ENCODE measurements at regions not wholly inside any gene's neighbourhood (a gene's known extent, or its start where the extent isn't known, plus 50 kb on each side); places are given as distances from the start of the nearest gene placed in this dataset.
"Not testable (repeated sequence)": the region's sequence is repeated elsewhere in the genome, so short reads cannot be mapped to it uniquely, and the experiment has no call there.

DNA sequence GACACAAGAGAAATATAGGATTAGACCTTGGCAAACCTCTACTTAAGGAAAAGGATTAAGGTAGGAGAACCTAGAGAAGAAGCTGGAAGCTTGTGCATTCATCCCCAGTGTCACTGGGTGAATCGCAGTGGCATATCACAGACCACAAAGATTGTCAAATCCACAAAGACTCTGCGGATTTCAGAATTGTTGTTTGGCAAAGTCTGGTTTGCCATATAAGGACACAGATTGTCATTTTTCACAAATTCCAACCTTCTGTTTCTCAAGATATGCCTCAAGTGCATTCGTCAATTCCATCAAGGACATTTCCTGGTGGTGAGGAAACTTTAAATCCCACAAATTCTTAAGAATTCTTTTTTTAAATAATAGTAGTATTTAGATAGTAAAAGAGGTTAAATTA, 395.1 kb upstream of the PAPPA start:
- DNase-seq, result no peak

GRCh38 chr9:115759426-115759825, 394.2 kb upstream of the PAPPA start:
- DNase-seq, result no peak

DNA sequence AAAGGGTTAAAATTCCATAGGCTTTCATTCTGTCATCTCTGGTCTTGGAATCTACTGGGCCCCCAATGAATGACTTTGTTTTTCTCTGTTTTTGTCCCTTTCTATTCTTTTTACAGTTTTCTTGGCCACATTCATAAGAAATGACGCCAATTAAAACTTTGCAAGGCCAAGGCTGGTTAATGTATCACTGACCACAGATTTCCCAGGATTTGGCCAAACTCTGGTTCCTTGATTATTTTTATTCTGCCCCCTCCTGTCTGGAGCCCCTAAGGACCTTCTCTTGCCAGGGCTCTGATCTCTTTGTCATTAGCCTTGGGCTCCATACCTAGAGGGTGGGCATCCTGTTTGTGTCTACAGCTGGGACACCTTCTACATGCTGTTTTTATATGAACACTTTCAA, 388.9 kb upstream of the PAPPA start:
- no peak for DNase-seq

DNA sequence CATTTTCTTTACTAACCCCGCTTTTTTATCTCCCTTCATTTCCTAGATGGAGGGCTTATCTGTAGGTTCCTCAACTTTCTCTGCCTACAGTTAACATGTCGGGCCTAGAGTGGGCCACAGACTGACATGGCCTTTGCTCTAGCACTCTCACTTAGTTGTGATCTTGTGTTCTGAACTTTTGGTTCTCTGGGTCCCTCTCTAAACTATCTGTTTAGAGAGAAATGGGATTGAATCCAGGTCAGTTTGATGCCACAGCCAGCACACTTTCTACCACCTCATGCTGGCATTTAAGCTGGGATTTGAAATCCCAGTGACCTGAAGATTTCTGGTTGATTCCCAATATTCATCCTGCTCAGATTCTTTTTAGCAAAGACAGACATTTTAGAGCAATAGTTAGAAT, 388.5 kb upstream of the PAPPA start:
- no peak for DNase-seq

DNA sequence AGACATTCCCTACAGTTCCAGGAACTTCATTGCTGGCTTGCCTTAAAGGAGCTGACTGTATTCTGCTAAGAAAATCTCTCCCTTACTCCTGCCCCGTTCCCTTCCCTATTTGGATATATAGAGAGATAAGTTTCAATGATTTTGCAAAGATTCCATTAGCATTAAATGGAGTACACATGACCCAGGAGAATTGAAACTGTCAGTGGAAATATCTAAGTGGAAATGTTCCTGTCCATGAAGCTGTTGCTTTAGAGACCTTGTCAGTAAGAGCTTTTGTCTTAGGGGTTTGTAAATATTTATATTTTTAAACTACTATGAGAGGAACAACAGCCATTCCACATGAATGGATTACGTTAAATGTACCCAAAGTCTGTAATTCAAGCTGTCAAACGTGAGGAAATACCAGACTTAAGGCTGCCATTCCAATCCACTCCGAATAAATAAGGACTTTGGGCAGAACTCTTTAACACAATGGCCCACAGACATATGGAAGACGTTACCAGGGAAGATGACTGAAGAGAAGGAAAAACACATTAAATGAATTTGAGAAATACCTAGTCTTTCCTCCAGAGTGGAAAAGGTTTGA, 387.1 kb upstream of the PAPPA start:
- no peak for DNase-seq

DNA sequence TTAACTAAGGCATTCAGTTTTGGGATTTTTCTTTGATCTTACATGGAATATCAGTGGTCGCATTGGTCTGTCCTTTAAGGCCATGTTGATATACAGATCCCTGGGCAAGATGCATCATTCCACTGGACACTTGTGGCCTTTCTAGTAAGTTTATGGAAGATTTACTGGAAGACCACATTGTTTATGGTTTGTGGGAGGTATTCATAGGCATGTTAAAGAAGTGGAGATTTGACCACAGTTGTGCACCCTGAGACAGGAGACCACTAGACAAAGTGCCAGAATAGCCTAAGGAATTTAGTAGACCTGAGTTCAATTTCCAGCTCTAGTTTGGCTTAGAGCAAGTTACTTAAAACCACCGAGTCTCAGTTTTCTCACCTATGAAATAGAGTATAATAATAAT, 383.1 kb upstream of the PAPPA start:
- DNase-seq, result no peak

- no peak for DNase-seq
These were observed 377.9 kb upstream of the PAPPA start for GRCh38 chr9:115775659-115776058.

- DNase-seq, result no peak
These were observed 376.0 kb upstream of the PAPPA start for GRCh38 chr9:115777610-115778009.

DNA sequence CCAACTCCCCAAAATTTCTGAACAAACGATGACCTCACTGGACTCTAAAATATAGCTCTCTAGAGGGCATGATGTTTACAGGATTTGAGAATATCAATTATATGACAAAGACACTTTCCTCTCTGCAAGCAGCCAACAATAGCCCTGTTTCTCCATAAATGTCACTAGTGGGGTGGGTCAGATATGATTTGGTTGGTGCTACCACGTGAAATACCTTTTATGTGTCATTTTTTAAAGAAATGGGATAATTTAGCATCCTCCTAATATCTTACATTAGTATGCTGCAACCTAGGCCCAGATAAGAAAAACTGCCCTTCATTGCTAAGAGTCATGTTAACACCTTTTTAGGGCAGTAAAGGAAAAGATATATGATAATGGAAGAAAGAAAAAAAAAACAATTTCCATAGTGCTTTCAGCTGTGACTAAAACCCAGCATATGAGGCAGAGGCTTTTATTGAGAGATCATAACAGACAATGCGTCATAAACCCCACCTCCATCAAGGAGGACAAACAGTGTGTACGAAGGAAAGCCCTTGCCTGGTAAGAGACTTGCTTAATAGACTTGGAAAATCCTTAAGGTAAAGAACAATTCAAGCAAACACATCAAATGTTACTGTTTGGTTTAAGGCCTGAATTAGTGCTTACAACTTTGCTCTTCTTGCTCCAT, 372.4 kb upstream of the PAPPA start:
- DNase-seq, result no peak

- DNase-seq, result no peak
These were observed 367.3 kb upstream of the PAPPA start for GRCh38 chr9:115786321-115786720.

- no peak for DNase-seq
These were observed 363.1 kb upstream of the PAPPA start for GRCh38 chr9:115790520-115790919.

DNA sequence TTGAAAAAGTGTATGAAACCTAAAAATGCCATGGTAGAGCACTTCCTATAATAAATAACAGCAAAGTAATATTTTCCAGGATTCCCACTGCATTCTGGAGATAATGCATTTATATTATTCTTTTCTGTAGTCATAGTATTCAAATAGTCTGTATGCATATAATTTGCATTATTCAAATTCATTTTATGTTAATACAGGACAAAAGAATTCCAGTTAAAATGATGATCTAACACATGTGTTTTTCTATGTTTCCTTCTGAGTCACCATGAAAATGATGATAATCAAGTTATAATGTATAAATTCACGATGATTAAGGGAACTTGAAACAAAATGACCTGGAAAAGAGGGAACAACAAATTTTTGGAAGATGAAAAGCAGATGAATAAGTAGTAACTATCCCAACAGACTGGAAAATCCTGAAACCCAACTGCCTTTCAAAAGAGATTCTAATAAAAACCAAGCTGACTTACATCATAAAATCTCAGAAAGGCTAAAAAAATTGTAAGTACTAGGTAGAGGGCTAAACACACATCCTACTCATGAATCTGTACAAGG, 358.6 kb upstream of the PAPPA start:
- no peak for DNase-seq

DNA sequence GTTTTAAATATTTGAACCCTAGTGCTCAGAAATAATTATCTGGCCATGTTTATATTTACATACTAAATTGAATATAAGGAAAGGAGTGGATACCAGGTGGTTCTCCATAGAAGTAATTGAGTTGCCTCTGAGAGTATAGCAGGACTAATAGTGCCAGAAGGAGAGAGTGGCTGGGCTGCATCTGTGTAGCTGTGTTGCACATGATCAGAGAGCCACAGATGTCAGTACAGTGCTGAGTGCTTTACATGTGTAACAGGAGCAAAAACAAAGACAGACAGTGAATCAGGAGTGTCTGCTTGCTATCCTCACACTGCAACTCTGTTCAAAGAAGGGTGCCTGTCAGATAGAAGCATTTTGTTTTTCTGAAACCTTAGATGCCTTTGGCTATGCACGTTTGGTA, 353.9 kb upstream of the PAPPA start:
- no peak for DNase-seq

GRCh38 chr9:115804206-115804605, 349.4 kb upstream of the PAPPA start:
- no peak for DNase-seq

GRCh38 chr9:115808108-115808507, 345.5 kb upstream of the PAPPA start:
- DNase-seq, result no peak

- DNase-seq, result no peak
These were observed 344.9 kb upstream of the PAPPA start for GRCh38 chr9:115808695-115809094.

- no peak for DNase-seq
These were observed 343.4 kb upstream of the PAPPA start for GRCh38 chr9:115810166-115810565.

- DNase-seq, result no peak
These were observed 339.5 kb upstream of the PAPPA start for GRCh38 chr9:115814081-115814480.

- DNase-seq, result no peak
These were observed 337.8 kb upstream of the PAPPA start for GRCh38 chr9:115815786-115816185.

DNA sequence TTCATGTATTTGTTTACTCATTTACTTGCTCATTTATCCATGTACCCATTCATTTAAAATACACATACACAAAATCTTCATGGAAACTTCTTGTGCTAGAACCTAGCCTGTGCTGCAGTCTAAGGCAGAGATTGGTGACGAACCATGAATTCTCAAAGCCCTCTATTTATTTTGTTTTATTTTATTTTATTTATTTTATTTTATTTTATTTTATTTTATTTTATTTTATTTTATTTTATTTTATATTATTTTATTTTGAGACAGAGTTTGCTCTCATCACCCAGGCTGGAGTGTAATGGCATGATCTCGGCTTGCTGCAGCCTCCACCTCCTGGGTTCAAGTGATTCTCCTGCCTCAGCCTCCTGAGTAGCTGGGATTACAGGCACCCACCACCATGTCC, 334.9 kb upstream of the PAPPA start:
- DNase-seq, result not testable (repeated sequence)

DNA sequence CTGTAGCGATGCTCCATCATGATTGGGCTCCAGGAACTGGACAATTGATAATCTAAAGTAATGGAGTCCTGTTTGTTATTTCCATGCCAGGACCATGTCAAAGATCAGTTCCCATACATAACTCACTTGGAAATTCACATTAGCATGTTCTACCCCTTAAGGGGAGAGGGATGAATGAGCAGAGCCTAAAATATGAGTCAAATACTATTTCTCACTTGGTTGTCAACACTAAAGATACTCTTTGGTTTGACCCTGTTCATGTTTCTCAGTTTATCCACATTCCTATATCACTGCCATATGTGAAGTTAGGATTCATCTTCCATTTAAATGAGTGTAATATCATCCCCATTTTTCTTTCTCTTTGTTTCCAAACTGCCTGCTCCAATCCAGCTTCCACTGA, 321.6 kb upstream of the PAPPA start:
- DNase-seq, result no peak

- DNase-seq, result no peak
These were observed 316.0 kb upstream of the PAPPA start for GRCh38 chr9:115837618-115838017.

- DNase-seq, result no peak
These were observed 315.2 kb upstream of the PAPPA start for GRCh38 chr9:115838417-115838816.

DNA sequence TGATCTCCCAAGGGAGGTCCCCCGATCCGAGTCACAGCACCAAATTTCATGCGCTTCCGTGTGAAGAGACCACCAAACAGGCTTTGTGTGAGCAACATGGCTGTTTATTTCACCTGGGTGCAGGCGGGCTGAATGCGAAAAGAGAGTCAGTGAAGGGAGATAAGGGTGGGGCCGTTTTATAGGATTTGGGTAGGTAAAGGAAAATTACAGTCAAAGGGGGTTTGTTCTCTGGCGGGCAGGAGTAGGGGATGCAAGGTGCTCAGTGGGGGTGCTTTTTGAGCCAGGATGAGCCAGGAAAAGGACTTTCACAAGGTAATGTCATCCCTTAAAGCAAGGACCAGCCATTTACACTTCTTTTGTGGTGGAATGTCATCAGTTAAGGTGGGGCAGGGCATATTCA, 309.2 kb upstream of the PAPPA start:
- not testable (repeated sequence) for DNase-seq
